Activated effector memory CD4-positive, alpha-beta T cell treated with anti-CD3 and anti-CD28 coated beads, Interleukin-2, amount 50 U/mL, for 16 hours (primary cell): ENCODE measurements at regions not wholly inside any gene's neighbourhood (a gene's known extent, or its start where the extent isn't known, plus 50 kb on each side); places are given as distances from the start of the nearest gene placed in this dataset.
A peak's percentile ranks its signal among the peaks of the same experiment; 100 is the strongest.

Experiments
- DNase-seq: peaks from one replicate; pipeline ENCODE4 v3.0.0-alpha.2; 2020

DNA sequence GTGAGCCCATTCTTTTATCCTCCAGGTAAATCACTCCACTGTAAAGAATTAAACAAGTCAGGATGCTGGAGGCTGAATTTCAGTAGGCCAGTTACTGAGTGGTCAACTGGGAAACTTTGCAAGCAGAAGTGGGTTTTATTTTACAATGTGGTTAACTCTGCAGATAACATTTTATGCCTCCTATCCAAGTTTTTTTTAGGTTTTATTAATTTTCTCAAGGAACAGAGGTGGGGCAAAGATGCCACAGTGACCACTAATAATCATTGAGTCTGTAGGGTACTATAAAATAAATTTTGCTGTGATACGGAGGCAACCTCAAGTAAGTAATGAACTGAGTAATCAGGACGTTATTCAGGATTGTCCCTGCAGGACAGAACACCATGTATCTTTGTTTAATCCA lies 599.9 kb downstream of the METTL15 start:
- DNase-seq = no peak

DNA sequence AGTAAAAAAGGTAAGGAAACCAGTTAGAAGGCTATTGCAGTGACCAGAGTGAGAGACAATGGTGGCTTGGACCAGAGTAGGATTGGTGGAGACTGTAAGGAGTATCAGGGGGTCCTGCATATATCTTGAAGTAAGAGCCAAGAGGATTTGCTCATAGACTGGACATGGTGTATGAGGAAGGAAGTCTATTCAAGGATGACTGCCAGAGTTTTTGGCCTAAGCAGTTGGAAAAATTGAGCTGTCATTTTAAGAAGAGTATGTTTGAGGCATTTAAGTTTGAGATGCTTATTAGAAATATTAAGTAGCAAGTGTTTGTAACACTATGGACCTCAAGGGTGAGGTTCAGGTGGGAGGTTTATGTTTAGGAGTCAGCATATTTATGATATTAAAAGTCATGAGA lies 596.6 kb downstream of the METTL15 start:
- DNase-seq = no peak

DNA sequence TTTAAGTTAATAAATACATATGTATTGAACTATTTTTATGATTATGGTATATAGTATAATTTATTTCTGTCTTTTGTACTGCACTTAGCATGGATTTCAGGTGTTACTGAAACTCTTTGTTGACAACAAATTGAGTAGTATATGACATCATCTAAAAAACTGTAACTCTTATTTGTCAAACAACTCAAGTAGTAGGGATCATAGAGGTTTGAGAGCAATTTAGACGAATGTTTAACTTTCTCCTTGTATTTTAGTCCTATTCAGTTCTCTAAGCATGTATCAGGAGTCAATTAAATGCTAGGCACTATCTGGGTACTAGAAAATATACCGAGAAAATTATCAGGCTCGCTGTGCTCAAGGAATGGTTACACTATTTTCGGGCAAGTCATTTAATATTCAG lies 595.2 kb downstream of the METTL15 start:
- no peak for DNase-seq

DNA sequence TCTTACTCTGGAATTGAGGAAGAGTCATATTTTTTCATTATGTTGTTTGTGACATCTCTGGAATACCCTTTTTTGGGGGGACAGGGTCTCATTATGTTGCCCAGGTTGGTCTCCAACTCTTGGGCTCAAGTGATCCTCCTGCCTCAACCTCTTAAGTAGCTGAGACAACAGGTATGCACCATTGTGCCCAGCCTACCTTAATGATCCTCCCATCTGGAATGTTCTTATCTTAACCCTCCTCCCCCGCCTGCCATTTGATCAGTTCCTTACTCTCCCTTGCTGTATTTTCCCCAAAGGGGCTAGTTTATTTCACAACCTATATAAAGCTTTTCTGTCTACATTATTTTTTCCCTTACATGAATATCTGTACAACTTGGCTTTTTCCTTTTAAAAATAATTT lies 594.7 kb downstream of the METTL15 start:
- no peak for DNase-seq

DNA sequence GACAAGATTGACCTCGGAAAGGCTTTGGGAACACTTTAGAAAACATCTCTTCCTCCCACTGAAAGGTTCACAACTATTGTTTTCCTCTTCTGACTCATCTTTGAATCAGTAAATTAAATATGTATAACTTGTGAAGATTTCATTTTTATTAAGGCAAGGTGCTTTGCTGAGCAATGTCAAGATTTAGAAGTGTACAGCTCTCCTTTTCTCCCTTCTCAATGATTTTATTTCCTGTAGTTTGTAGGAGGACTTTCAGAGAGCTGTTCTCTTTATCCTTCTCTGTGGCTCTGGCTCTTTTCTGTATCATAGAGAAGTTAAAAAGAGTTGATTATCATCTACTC lies 594.2 kb downstream of the METTL15 start:
- DNase-seq = no peak

DNA sequence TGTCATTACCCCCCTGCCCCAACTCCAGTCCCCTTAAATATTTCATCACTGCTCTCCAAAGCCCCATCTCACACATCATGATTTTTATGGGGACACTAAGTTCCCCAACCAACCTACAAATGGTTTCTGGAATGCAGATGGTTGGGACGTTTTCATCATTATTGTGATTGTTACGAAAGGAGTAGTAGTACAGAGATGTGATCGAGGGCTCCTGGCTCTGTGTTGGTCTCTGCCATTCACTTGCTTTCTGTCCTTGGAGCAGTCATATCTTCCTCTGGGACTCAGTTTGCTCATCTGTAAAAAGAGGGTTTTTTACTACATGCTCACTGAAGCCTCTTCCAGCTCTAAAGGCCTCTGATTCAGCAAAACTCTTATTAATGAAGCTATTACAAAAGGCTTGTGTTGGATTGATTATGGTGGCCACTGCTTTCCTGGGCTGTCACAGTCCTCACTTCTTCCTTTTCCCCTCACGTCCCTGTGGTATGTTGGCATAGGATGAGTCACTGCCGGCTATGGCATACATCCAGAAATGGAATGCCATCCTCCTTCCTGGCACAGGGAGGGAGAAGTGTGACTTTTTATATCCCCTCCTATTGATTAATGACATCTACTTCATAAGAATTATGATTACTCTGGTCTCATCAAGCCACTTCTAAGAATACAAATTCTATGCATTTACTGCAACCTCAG lies 593.7 kb downstream of the METTL15 start:
- no peak for DNase-seq

DNA sequence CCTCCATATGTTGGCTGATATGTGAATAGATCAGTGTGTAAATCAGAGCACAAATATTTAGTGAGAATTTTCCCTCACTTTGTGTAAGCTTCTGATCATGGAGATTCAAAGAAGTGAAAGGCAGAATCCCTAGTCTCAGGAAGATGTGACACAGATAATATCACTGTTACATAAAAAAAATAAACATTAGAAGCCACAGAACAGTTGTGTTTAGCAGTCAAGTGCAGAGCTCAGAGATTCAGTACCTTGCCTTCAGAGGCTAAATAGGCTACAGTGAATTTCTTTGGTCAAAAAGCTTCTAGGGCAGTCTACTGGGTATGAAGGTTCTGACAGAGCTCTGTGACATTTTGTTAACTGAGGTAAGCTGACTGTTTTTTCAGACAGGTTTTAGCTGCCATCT lies 591.5 kb downstream of the METTL15 start:
- no peak for DNase-seq

DNA sequence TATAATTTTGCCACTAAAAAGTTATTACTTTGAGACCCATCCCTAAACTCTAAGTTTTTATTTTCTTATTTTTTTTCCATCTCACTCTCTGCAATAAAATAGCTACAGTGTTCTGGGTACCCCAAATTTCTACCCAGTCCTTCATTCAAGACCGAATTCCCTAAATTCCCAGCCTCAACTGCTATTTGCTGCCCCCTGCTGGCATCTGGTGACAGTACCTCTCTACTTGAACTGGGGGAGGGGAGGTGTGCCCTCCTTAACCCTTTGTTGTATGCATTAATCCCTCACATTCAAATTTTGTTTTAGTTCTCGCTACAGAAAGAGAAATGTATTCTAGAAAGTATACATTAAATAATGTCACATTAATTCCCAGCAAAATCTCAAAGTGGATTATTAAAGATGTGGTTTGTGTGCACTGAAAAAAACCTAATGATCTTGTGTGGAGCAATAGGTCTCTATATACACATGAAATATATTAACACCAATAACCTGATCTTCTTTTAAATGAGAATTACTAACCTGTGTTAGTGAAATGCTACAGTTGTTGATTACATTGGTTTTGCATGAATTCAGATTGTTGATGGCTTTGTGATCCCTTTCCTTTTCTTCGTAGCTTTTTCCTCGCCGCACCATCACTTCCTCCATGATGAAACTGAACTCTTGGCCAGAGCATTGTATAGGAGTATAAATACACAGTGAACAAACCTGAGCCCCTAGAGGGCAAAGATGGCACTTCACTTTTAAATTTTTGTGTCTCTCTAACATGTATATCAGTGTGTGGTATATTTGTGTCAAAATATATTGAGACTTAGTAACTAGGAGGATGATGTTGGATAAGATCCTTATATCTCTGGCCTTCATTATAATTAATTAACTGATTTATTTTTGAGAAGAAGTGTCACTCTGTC lies 590.0 kb downstream of the METTL15 start:
- DNase-seq = peak; percentile 64

DNA sequence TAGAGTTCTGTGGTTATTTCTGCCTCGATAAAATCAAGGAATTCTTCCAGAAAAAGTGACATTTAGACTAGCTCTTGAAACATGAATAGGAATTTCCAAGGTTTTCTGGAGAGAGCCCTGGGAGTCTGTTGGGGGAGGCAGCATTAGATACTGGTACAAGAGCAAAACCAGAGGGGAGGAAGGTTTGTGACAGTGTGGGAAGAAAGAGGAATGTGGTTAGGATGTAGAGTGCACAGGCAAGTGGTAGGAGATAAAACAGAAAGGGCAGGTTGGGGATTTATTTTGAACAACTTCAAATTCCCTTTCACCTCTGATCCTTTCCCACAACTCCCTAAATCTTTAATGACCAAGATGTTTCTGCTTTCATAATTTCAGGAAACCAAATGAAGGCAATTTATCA lies 588.4 kb downstream of the METTL15 start:
- DNase-seq = no peak

DNA sequence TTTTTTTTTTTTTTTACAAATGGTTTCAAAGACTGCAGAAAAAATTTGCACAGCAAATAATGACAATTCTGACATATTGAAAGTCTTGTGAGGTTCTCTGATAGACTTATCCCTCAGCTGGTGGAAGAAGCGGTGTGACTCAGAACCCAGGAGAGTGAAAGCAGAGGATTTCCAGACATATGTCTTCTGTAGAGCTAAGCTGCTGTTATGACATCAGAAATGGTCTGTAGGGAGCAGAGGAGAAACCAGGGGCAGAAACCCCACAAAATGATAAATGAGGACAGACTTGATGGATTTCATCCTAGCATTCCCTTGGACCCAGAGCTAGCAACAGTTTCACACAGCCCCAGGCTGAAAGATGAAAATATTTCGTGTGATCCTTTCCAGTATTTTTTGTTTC lies 582.6 kb downstream of the METTL15 start:
- DNase-seq = no peak

DNA sequence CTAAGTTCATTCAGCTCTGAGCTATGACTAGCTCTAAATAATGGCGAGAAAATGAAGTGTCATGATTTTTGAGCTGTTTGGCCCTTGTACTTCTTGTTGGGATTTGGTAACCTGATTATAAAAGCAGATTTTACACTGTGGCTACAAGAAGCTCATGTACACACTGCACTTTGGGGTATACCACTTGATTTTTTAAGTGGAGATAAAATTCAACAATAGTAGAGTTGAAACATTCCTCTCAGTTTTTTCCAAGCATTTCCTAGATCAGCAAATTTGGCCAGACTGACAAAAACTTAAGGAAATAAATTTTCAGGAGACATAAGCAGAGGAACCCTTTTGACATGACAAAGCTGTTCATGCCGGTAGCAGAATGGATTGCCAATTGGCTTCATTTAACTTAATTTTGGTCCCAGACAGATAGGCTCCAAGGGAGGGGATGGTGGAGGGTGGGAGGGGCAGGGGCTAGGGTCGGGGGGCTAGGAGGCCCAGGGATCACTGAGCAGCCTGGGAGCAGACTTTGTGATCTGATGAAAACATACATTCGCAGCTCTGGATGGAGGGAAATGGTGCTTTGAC lies 575.9 kb downstream of the METTL15 start:
- no peak for DNase-seq

DNA sequence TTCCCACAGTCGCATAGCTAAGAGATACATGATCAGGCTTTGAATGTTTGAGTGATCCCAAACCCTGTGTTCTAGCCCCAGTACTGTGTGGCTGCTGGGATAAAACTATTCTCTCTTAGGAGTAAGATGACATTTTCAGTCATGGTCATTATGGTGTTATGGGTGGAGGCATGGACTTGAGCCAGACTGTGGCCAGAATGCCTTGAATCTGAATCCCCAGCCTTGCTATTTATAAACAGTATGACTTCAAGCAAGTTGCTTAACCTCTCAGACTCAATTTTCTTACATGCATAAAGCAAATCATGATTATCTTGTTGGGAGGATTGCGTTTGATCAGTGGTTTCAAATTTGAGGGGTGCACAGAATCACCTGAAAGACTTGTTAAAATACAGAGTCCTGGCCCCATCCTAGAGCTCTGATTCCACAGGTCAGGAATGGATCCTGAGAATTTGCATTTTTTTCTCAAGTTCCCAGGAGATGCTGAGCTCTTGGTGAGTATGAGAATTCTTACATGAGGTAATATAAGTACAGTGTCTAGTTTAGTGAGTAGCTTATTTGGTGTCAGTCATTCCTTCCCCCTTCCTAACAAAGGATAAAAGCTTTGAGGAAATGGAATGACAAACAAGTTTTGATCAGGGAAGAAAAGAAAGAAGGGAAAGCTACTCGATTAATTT lies 571.7 kb downstream of the METTL15 start:
- DNase-seq = no peak

DNA sequence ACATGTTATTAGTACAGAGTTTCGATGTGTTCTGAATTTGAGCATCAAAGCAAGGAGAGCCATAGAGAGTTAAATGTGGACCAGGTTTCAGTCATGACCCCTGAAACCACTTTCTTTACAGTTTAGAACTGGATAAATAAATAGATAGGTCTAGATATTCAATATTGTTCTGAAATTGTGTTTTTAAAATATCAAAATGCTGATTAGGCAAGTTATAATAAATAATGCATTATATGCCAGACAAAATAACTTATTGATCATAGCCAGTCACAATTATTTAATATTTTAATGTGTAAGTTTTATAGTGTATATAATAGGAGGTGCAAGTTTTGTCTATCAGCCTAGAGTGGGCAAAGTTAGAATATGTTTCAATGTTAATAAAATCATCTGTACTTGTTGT lies 569.5 kb downstream of the METTL15 start:
- DNase-seq = no peak

DNA sequence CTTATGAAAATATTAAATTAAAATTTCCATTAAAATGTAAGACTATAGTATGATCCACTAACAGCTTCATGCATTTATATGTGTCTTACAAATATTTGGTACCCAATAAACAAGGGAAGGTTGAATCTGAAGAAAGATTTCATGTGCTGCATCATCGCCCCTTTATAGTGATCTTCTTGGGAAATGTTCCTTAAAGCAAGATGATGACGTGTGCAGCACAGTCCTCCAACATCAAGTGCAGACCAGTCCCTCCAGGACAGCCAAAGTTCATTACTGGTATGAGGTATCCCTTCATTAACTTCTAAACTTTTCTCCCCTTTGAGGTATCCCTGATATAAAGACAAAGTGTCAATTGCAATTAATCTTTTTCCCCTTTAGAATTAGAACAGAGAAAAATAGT lies 567.0 kb downstream of the METTL15 start:
- no peak for DNase-seq

DNA sequence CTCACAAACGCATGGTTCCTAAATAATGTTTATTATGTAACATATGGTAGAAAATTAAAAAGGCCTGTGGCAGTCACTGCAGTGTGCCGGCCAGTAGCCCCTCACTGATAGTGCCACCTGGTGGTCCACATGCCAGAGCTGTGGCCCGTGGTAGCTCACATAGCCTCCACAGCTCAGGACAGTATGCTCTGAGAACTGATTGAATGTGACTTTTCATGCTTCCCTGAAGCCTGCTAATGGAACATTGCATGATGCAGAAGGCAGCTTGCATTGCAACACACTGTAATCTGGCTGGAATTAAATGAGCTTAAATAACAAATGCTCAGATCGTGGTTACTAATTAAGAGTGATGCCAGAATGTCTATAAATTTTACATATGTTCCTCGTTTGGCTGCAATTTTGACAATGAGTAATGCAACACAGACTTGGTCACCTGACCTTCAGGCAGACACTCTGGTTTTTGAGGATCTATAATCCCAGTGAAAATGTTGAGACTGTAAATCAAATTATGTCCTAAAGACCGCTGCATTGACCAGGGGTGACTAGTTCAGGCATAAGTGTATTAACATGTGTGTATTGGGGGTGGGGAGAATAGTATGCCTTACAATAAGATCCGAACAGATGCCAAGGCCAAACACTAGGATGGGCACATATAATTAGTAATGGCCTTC lies 566.4 kb downstream of the METTL15 start:
- DNase-seq = no peak

DNA sequence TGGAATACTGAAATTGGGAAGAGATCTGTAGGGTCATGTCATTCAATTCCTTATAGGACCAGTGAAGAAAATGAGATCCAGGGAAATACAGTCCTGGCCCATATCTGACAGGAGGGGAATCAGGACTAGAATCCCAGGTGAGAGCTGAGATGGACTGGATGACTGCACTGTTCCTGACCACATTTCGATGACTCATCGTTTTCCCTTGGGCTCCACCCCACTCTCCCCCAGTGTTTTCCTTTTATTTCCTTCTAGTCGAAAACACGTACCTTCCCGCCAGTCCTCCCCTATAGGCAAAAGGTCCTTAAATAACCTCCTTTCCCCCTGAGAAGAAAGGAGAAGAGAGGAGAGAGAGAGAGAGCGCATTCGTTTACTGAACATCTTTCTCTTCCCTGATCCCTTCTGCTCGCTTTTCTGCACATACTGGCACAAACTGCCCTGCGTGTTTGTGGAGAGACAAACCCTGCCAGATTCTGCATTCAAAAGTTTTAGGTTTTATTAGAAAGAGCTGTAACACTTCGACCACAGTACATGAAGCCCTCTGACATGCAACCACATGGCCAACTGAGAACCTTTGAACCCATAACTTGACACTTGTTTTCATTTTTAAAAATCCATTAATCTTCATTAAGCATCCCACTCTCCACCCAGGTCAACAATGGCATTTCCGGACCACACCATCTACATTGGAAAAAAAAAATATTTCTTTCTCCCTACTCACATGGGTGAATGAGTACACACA lies 565.7 kb downstream of the METTL15 start:
- DNase-seq = no peak

DNA sequence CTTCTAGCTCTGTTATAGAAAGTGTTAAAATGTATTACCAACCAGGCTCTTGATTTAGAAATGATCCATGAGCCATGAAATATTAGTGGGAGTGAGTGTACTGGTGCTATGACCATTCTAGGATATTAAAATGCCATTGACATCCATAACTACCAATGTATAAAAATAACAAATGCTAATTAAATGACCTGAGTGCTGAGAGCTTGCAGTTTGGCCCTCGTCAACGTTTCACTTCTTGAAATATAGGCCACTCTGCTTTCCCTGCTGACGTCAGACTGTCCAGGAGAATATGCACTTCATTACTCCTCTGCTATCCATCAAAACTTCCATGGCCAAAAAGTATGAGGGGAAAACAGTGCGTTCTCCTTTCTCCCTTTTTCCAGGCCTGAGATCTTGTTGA lies 563.1 kb downstream of the METTL15 start:
- no peak for DNase-seq

DNA sequence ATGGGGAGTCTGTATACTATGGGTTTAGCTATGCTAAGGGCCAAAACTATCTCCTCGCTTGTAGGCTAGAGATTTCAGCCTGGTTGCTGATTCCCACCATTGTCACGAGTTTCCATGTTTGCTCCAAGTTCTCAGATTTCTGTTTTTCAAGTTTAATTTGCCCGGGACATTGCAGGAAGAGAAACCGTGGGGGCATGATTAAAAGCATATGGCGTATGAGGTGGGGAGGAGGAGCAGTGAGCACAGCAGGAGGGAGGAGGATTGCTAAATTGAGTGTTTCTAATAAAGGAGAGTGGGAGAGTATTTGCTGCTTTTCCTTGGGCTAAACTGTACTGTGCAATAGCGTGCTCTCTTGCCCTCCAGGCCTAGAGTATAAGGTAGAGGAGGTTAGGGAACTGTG lies 558.4 kb downstream of the METTL15 start:
- no peak for DNase-seq

DNA sequence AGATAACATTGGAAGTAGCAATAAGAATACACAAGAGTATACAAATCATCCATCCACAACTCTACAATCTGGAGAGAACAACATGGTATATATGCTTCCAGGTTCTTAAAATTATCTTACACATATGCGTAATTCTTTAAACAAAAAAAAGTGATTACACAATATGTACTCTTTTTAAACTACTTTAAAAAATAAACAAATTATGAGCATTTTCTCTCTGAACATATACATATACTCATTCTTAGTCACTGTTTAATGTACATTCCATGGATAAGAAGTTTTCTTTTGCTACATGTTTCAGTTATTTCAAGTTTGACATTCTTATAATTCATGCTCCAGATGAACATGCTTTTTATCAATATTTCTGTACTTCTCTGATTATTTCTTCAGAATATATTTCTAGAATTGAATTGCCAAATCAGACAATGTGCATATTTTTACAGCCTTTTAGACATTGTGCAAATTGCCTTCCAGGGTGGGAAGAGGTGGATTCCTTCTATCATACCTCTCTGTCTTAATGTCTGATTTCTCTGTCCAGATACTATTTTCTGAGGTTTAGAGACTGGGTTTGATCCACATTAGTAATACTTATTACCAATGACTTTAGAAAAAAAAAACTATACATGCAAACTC lies 551.6 kb downstream of the METTL15 start:
- DNase-seq = no peak

DNA sequence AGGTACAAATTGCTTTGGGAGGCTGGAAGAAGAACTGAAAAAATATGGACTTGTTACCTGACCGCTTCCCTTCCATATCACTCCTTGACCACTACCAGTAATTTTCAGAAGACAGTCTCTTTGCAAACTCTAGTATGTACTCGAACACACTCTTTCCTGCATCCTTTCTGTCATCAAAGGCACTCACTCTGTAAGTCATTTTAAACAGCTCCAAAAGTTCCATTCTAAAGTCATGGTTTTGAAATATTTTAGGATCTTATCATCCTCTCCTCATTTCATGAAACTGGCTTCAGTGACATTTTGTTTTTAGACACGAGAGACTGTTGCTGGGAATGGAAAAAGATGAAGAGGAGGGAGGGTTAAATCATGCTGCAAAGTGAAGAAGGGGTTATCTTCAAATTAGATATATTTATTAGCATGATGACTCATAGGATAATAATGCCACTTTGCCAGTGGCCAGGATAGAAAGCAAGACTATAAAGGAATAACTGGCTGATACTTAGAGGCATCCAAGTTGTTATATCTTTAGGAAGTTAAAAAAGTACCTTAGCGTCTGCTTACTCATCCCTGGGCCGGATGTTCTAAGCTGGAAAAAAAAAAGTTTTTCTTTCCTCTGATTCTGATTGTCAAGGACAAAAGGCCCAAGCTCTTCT lies 549.3 kb downstream of the METTL15 start:
- no peak for DNase-seq

DNA sequence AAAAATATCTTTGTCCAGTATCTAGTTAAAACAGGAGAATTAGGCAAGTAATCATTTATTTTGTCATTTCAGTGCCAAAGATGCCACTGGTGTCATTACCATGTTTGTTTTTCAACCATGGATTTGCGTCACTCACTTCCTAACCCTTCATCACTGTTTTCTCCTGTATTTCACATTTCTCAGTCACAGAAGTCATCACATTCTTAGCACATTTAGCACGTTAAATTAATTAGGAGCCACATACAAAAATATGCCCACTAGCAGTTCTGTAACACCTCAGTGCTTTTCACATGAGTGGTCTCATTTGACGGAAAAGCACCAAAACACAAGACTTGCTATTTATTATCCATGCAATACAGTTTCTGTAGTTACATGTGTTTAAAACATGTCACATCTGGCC lies 546.0 kb downstream of the METTL15 start:
- no peak for DNase-seq
